Astrocyte (in vitro differentiated cells and primary cell): ENCODE measurements at regions not wholly inside any gene's neighbourhood (a gene's known extent, or its start where the extent isn't known, plus 50 kb on each side); places are given as distances from the start of the nearest gene placed in this dataset.

Experiments used
- DNase-seq: peaks from one replicate; pipeline ENCODE4 v3.0.0-alpha.2; 2010; ENCODE audit warnings: low read depth
- FAIRE-seq: peaks from 2 replicates; lab custom pipeline; 2011; peaks lifted over from hg19 to GRCh38; lab: Jason Lieb, UNC
- H2AFZ ChIP-seq: 2 replicates; pipeline ENCODE4 v1.6.0; 2012; ENCODE audit warnings: low read depth, low read length, inconsistent platforms
- H3K27ac ChIP-seq: 2 replicates; pipeline ENCODE4 v1.5.1; 2011; ENCODE audit warnings: low read depth, low read length, inconsistent platforms
- H3K27me3 ChIP-seq: 2 replicates; pipeline ENCODE4 v1.6.0; 2011; ENCODE audit warnings: low read length, inconsistent platforms; ENCODE audit not compliant: insufficient read depth
- H3K36me3 ChIP-seq: 2 replicates; pipeline ENCODE4 v1.5.1; 2011; ENCODE audit warnings: low read length, inconsistent platforms; ENCODE audit not compliant: insufficient read depth
- H3K4me1 ChIP-seq: 2 replicates; pipeline ENCODE4 v1.5.1; 2011; ENCODE audit warnings: low read length, inconsistent platforms; ENCODE audit not compliant: insufficient read depth
- H3K4me2 ChIP-seq: 2 replicates; pipeline ENCODE4 v1.6.0; 2012; ENCODE audit warnings: low read length, inconsistent platforms
- H3K4me3 ChIP-seq: 2 replicates; pipeline ENCODE4 v1.5.1; 2011; ENCODE audit warnings: low read depth, mild to moderate bottlenecking, low read length, inconsistent platforms; ENCODE audit not compliant: insufficient read depth
- H3K79me2 ChIP-seq: 2 replicates; pipeline ENCODE4 v1.6.0; 2012; ENCODE audit warnings: mild to moderate bottlenecking, low read length, inconsistent platforms; ENCODE audit not compliant: insufficient read depth
- H3K9ac ChIP-seq: 2 replicates; pipeline ENCODE4 v1.6.0; 2012; ENCODE audit warnings: mild to moderate bottlenecking, low read length, inconsistent platforms
- H3K9me3 ChIP-seq: 2 replicates; pipeline ENCODE4 v1.5.1; 2012; ENCODE audit warnings: low read depth, mild to moderate bottlenecking, low read length, inconsistent platforms; ENCODE audit not compliant: insufficient read depth
- H4K20me1 ChIP-seq: 2 replicates; pipeline ENCODE4 v1.6.0; 2012; ENCODE audit warnings: low read length, inconsistent platforms; ENCODE audit not compliant: insufficient read depth
- H3K27ac Mint-ChIP-seq: one replicate; pipeline ENCODE4 v1.8.0; 2021; ENCODE audit warnings: mild to moderate bottlenecking, mixed read lengths; ENCODE audit not compliant: unreplicated experiment
- H3K27me3 Mint-ChIP-seq: one replicate; pipeline ENCODE4 v1.8.0; 2021; ENCODE audit warnings: low read depth, mixed read lengths; ENCODE audit not compliant: unreplicated experiment
- H3K36me3 Mint-ChIP-seq: one replicate; pipeline ENCODE4 v1.8.0; 2021; ENCODE audit warnings: low read depth, mixed read lengths; ENCODE audit not compliant: unreplicated experiment
- H3K4me1 Mint-ChIP-seq: one replicate; pipeline ENCODE4 v1.8.0; 2021; ENCODE audit warnings: low read depth, mixed read lengths; ENCODE audit not compliant: unreplicated experiment
- H3K4me3 Mint-ChIP-seq: one replicate; pipeline ENCODE4 v1.8.0; 2021; ENCODE audit warnings: mild to moderate bottlenecking, moderate library complexity, mixed read lengths; ENCODE audit not compliant: unreplicated experiment
- H3K9me3 Mint-ChIP-seq: one replicate; pipeline ENCODE4 v1.8.0; 2021; ENCODE audit warnings: mild to moderate bottlenecking, mixed read lengths; ENCODE audit not compliant: unreplicated experiment
- CTCF ChIP-seq: IDR thresholded peaks from 2 replicates; pipeline ENCODE4 v1.5.1; 2011; ENCODE audit warnings: low read depth, mild to moderate bottlenecking, inconsistent platforms, low read length, moderate library complexity; ENCODE audit not compliant: insufficient read depth
- EZH2 ChIP-seq: IDR thresholded peaks from 2 replicates; pipeline ENCODE4 v1.6.1; 2012; ENCODE audit warnings: mild to moderate bottlenecking, low read length, inconsistent platforms; ENCODE audit not compliant: insufficient read depth

- FAIRE-seq: no peak
Measured at GRCh38 chr3:124438813-124439212, 291.4 kb upstream of the UMPS start.

GRCh38 chr3:124439603-124440002 lies 290.6 kb upstream of the UMPS start:
- no peaks in the 10 kb centered on the region for H3K79me2 ChIP-seq
- no peak for DNase-seq
- H4K20me1 ChIP-seq: no peaks in the 10 kb centered on the region
- Mint-ChIP-seq H3K36me3 (peaks cover 13% of the 10 kb centered on the region), H3K27ac (no peak overlapping the region), H3K4me1 (peaks cover 9% of the 10 kb centered on the region), H3K4me3 (no peak overlapping the region), H3K27me3 (no peaks in the 10 kb centered on the region), H3K9me3 (no peaks in the 10 kb centered on the region)
- no peak for FAIRE-seq
- peaks cover 2% of the 10 kb centered on the region for H3K9me3 ChIP-seq
- no peak overlapping the region for H3K4me2 ChIP-seq
- no peak overlapping the region for H3K9ac ChIP-seq
- H3K27ac ChIP-seq: no peak overlapping the region
- H3K4me1 ChIP-seq: no peaks in the 10 kb centered on the region
- no peaks in the 10 kb centered on the region for H3K36me3 ChIP-seq
- H2AFZ ChIP-seq: no peak overlapping the region
- TF ChIP-seq CTCF (no peak), EZH2 (no peak)
- H3K27me3 ChIP-seq: no peaks in the 10 kb centered on the region
- H3K4me3 ChIP-seq: no peak overlapping the region

More at GRCh38 chr3:124438813-124439212, 291.4 kb upstream of the UMPS start:
- Histone ChIP-seq H3K36me3 (no peaks in the 10 kb centered on the region), H3K27ac (no peak overlapping the region), H3K4me3 (no peak overlapping the region), H3K9me3 (peaks cover 2% of the 10 kb centered on the region), H2AFZ (no peak overlapping the region), H3K79me2 (no peaks in the 10 kb centered on the region), H3K4me2 (no peak overlapping the region), H3K4me1 (no peaks in the 10 kb centered on the region), H4K20me1 (no peaks in the 10 kb centered on the region), H3K27me3 (no peaks in the 10 kb centered on the region), H3K9ac (no peak overlapping the region)
- no peaks in the 10 kb centered on the region for H3K9me3 Mint-ChIP-seq
- H3K27me3 Mint-ChIP-seq: no peaks in the 10 kb centered on the region
- DNase-seq: no peak
- H3K27ac Mint-ChIP-seq: no peak overlapping the region
- H3K4me1 Mint-ChIP-seq: peaks cover 9% of the 10 kb centered on the region
- H3K4me3 Mint-ChIP-seq: no peak overlapping the region
- H3K36me3 Mint-ChIP-seq: peaks cover 19% of the 10 kb centered on the region
- no peak for TF ChIP-seq CTCF
- no peak for TF ChIP-seq EZH2

- H3K36me3 ChIP-seq: no peaks in the 10 kb centered on the region
- no peaks in the 10 kb centered on the region for H4K20me1 ChIP-seq
- no peaks in the 10 kb centered on the region for H3K9me3 Mint-ChIP-seq
- H3K27me3 ChIP-seq: no peaks in the 10 kb centered on the region
- peaks cover 9% of the 10 kb centered on the region for H3K4me1 Mint-ChIP-seq
- no peaks in the 10 kb centered on the region for H3K79me2 ChIP-seq
- FAIRE-seq: no peak
- TF ChIP-seq CTCF: no peak
- TF ChIP-seq EZH2: no peak
- H3K4me1 ChIP-seq: no peaks in the 10 kb centered on the region
- no peak overlapping the region for H3K4me3 Mint-ChIP-seq
- peaks cover 8% of the 10 kb centered on the region for H3K36me3 Mint-ChIP-seq
- H2AFZ ChIP-seq: no peak overlapping the region
- no peak overlapping the region for H3K9ac ChIP-seq
- no peak overlapping the region for H3K27ac ChIP-seq
- no peaks in the 10 kb centered on the region for H3K9me3 ChIP-seq
- no peak overlapping the region for H3K4me3 ChIP-seq
- DNase-seq: no peak
- no peak overlapping the region for H3K27ac Mint-ChIP-seq
- no peaks in the 10 kb centered on the region for H3K27me3 Mint-ChIP-seq
- no peak overlapping the region for H3K4me2 ChIP-seq
Measured at GRCh38 chr3:124441766-124442165, 288.5 kb upstream of the UMPS start.
